ENCODE measurements at regions not wholly inside any gene's neighbourhood (a gene's known extent, or its start where the extent isn't known, plus 50 kb on each side); places are given as distances from the start of the nearest gene placed in this dataset.
"Not testable (repeated sequence)": the region's sequence is repeated elsewhere in the genome, so short reads cannot be mapped to it uniquely, and the experiment has no call there.

DNA sequence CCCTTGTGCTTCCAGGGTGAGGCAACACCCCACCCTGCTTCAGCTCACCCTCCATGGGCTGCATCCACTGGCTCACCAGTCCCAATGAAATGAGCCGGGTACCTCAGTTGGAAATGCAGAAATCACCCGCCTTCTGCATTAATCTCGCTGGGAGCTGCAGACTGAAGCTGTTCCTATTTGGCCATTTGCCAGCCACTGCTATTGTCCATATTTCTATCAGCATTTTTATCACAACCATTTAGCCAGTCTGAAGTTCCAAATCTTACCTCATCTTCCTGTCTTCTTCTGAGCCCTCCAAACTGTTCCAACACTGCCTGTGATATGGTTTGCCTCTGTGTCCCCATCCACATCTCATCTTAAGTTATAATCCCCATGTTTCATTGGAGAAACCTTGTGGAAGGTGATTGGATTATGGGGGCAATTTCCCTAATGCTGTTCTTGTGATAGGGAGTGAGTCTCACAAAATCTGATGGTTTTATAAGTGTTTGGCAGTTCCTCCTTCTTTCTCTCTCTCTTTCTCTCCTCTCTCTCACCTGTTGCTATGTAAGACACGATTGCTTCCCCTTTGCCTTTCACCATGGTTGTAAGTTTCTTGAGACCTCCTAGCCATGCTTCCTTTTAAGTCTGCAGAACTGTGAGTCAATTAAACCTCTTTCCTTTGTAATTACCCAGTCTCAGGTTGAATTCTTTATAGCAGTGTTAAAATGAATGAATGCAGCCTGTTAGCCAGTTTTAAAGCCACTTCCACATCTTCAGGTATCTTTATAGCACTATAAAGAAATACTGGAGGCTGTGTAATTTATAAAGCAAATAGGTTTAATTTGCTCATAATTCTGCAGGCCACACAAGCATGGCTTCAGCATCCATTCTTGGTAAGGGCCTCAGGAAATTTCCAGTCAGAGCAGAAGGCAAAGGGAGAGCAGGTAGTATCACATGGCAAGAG, 203.5 kb downstream of the FCRL5 start:
- Histone ChIP-seq H4K20me1 (ENCODE audit: control insufficient read depth, extremely low read depth, insufficient read depth, low read length) (no peaks in the 10 kb centered on the region), H3K36me3 (ENCODE audit: control insufficient read depth, insufficient read depth, low read length) (no peaks in the 10 kb centered on the region), H3K79me2 (ENCODE audit: control insufficient read depth, insufficient read depth, low read length) (no peaks in the 10 kb centered on the region), H3K27me3 (ENCODE audit: control insufficient read depth, insufficient read depth, low read length) (no peaks in the 10 kb centered on the region), H3K27ac (ENCODE audit: insufficient read depth, low read length) (no peak overlapping the region), H3K9ac (ENCODE audit: insufficient read depth, low read length) (no peak overlapping the region), H3K4me2 (ENCODE audit: extremely low read depth, insufficient read depth, low read length) (no peak overlapping the region), H3K9me3 (ENCODE audit: control insufficient read depth, insufficient read depth, low read depth, low read length) (no peaks in the 10 kb centered on the region), H2AFZ (ENCODE audit: low read length) (no peak overlapping the region), H3K4me3 (replicated peaks in 1 of 4; ENCODE audit: control extremely low read depth in 1 of 4, insufficient read depth in 1 of 4, low read depth in 3 of 4, low read length in 4 of 4) (no peak overlapping the region), H3K4me1 (ENCODE audit: control insufficient read depth, extremely low read depth, insufficient read depth, low read length) (no peaks in the 10 kb centered on the region)
- no peak for DNase-seq (ENCODE audit: low read depth in 2 of 2)
- TF ChIP-seq, protein P1, sequence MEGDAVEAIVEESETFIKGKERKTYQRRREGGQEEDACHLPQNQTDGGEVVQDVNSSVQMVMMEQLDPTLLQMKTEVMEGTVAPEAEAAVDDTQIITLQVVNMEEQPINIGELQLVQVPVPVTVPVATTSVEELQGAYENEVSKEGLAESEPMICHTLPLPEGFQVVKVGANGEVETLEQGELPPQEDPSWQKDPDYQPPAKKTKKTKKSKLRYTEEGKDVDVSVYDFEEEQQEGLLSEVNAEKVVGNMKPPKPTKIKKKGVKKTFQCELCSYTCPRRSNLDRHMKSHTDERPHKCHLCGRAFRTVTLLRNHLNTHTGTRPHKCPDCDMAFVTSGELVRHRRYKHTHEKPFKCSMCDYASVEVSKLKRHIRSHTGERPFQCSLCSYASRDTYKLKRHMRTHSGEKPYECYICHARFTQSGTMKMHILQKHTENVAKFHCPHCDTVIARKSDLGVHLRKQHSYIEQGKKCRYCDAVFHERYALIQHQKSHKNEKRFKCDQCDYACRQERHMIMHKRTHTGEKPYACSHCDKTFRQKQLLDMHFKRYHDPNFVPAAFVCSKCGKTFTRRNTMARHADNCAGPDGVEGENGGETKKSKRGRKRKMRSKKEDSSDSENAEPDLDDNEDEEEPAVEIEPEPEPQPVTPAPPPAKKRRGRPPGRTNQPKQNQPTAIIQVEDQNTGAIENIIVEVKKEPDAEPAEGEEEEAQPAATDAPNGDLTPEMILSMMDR (conservative IDR thresholded peaks at IDR 0.05 in 1 of 2, IDR thresholded peaks at IDR 0.05 in 1 of 2; ENCODE audit: low read depth in 1 of 2, low read length in 2 of 2) = no peak
- no peak for TF ChIP-seq EZH2 (IDR thresholded peaks at IDR 0.05; ENCODE audit: low read length, missing control alignments)

DNA sequence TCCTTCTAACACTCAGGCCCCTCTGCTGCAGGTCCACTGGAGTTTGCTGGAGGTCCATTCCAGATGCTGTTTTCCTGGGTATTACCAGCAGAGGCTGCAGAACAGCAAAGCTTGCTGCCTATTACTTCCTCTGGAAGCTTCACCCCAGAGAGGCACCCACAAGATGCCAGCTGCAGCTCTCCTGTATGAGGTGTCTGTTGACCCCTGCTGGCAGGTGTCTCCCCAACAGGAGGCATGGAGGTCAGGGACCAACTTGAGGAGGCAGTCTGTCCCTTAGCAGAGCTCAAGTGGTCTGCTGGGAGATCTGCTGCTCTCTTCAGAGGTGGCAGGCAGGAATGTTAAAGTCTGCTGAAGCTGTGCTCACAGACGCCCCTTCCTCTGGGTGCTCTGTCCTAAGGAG, 204.8 kb downstream of the FCRL5 start:
- no peak overlapping the region for H3K4me2 ChIP-seq (ENCODE audit: extremely low read depth, insufficient read depth, low read length)
- H3K9ac ChIP-seq (ENCODE audit: insufficient read depth, low read length) = no peak overlapping the region
- H3K36me3 ChIP-seq (ENCODE audit: control insufficient read depth, insufficient read depth, low read length) = no peaks in the 10 kb centered on the region
- H3K27me3 ChIP-seq (ENCODE audit: control insufficient read depth, insufficient read depth, low read length) = no peaks in the 10 kb centered on the region
- H2AFZ ChIP-seq (ENCODE audit: low read length) = no peak overlapping the region
- no peak for DNase-seq (ENCODE audit: low read depth in 2 of 2)
- H3K27ac ChIP-seq (ENCODE audit: insufficient read depth, low read length) = no peak overlapping the region
- TF ChIP-seq, protein P1 (conservative IDR thresholded peaks at IDR 0.05 in 1 of 2, IDR thresholded peaks at IDR 0.05 in 1 of 2; ENCODE audit: low read depth in 1 of 2, low read length in 2 of 2) = no peak
- TF ChIP-seq EZH2 (IDR thresholded peaks at IDR 0.05; ENCODE audit: low read length, missing control alignments) = no peak
- H3K4me1 ChIP-seq (ENCODE audit: control insufficient read depth, extremely low read depth, insufficient read depth, low read length) = no peaks in the 10 kb centered on the region
- no peaks in the 10 kb centered on the region for H4K20me1 ChIP-seq (ENCODE audit: control insufficient read depth, extremely low read depth, insufficient read depth, low read length)
- no peak overlapping the region for H3K4me3 ChIP-seq (replicated peaks in 1 of 4; ENCODE audit: control extremely low read depth in 1 of 4, insufficient read depth in 1 of 4, low read depth in 3 of 4, low read length in 4 of 4)
- H3K79me2 ChIP-seq (ENCODE audit: control insufficient read depth, insufficient read depth, low read length) = no peaks in the 10 kb centered on the region
- no peaks in the 10 kb centered on the region for H3K9me3 ChIP-seq (ENCODE audit: control insufficient read depth, insufficient read depth, low read depth, low read length)

DNA sequence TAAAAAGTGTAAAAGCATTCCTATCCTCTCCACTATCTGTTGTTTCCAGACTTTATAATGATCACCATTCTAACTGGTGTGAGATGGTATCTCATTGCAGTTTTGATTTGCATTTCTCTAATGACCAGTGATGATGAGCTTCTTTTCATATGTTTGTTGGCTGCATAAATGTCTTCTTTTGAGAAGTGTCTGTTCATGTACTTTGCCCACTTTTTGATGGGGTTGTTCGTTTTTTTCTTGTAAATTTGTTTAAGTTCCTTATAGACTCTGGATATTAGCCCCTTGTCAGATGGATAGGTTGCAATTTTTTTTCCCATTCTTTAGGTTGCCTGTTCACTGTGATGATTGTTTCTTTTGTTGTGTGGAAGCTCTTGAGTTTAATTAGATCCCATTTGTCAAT, 199.6 kb upstream of the ETV3 start:
- not testable (repeated sequence) for H3K4me3 ChIP-seq (replicated peaks in 1 of 4; ENCODE audit: control extremely low read depth in 1 of 4, insufficient read depth in 1 of 4, low read depth in 3 of 4, low read length in 4 of 4); H3K9me3 ChIP-seq (ENCODE audit: control insufficient read depth, insufficient read depth, low read depth, low read length); H3K79me2 ChIP-seq (ENCODE audit: control insufficient read depth, insufficient read depth, low read length); H3K4me2 ChIP-seq (ENCODE audit: extremely low read depth, insufficient read depth, low read length); H3K4me1 ChIP-seq (ENCODE audit: control insufficient read depth, extremely low read depth, insufficient read depth, low read length); H3K27me3 ChIP-seq (ENCODE audit: control insufficient read depth, insufficient read depth, low read length); H2AFZ ChIP-seq (ENCODE audit: low read length); H3K27ac ChIP-seq (ENCODE audit: insufficient read depth, low read length); H3K9ac ChIP-seq (ENCODE audit: insufficient read depth, low read length); H3K36me3 ChIP-seq (ENCODE audit: control insufficient read depth, insufficient read depth, low read length); DNase-seq (ENCODE audit: low read depth in 2 of 2); H4K20me1 ChIP-seq (ENCODE audit: control insufficient read depth, extremely low read depth, insufficient read depth, low read length)

All from fibroblast of lung (primary cell).